Stimulated activated naive CD8-positive, alpha-beta T cell treated with anti-CD3 and anti-CD28 coated beads, Interleukin-15, Interleukin-2, amounts not matched to agents 100 U/mL and 50 U/mL, for 24 hours (primary cell): ENCODE measurements at regions not wholly inside any gene's neighbourhood (a gene's known extent, or its start where the extent isn't known, plus 50 kb on each side); places are given as distances from the start of the nearest gene placed in this dataset.
"Not testable (repeated sequence)": the region's sequence is repeated elsewhere in the genome, so short reads cannot be mapped to it uniquely, and the experiment has no call there.

ENCODE experiments used
- ATAC-seq: fragments of 150-1000 bp; cut with Tn5 transposase; one replicate; pipeline ENCODE4 v1.10.0; 2021
- DNase-seq: peaks from one replicate; pipeline ENCODE4 v3.0.0; 2021

- ATAC-seq (no peak), DNase-seq (no peak)
These were observed 175.8 kb downstream of the TLE3 start for GRCh38 chr15:69921626-69922619.

- DNase-seq (no peak), ATAC-seq (no peak)
These were observed 173.2 kb downstream of the TLE3 start for GRCh38 chr15:69924531-69924930.

- no peak for DNase-seq
- ATAC-seq = no peak
These were observed 171.7 kb downstream of the TLE3 start for GRCh38 chr15:69926006-69926405.

GRCh38 chr15:69926721-69927120, 171.0 kb downstream of the TLE3 start:
- DNase-seq = no peak
- ATAC-seq = no peak

GRCh38 chr15:69928890-69929289, 168.8 kb downstream of the TLE3 start:
- not testable (repeated sequence) for DNase-seq, ATAC-seq

DNA sequence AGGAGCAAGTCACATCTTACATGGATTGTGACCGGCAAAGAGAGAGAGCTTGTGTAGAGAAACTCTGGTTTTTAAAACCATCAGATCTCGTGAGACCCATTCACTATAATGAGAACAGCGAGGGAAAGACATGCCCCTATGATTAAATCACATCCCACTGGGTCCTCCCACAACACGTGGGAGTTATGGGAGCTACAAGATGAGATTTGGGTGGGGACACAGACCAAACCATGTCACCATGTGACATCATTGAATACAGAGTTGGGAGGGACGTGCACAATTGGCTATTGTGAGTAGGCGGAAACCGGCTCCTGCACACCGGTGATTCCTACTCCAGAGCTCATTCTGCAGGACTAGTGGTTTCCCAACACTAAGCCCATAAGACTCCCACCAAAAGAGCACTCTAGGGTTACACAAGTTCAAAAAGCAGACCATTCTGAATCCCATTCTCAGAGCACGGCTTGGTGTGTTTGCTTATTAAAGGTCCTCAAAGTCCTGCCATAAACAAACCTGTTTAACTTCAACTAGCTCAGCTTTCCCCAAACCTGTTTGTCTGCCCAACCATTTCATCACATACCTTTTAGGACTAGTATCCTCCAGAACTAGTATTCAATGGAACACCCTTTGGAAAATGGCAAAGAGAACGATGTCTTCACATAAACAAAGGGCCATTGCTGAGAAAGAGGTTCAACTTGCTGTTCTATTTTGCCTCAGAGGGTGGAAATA, 167.6 kb downstream of the TLE3 start:
- no peak for DNase-seq

DNA sequence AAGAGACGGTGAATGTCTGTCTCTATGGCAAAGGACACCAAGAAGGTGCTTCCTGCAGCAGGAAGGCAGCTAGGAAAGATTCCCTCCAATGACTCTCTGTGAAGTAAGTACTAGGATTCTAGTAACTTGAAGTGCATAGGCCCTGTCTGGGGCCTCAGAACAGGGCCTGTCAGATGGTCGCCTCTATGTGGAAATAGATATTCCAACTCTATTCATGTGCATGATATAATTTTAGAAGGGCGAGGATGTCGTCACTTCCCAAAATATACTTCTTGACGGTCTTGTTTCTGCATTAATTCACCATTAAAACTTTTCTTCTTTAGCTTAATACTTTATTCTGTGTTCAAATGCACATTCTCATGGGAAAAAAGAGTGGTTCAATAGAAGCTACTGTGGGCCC, 167.0 kb downstream of the TLE3 start:
- ATAC-seq = no peak
- no peak for DNase-seq

More for the DNA sequence above, 167.6 kb downstream of the TLE3 start:
- ATAC-seq = no peak

- ATAC-seq (no peak), DNase-seq (no peak)
These were observed 166.6 kb downstream of the TLE3 start for GRCh38 chr15:69931156-69931555.

DNA sequence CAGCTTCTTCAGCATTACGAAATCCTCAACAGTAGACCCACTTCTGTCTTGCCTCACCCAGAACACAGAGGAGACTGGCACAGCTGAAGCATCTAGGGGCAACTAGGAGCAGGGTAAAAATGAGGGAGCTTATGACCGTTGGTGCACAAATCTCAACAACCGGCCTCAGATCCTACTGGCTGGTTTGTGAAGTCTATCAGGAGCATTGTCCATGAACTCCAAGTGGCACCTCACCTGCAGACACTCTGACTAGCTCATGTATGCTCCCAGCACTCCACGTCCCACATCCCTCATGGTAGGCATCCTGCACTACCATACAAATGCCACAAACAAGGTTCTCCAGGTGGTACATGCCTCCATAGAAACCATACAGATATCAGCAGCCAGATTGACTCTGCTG, 163.1 kb downstream of the TLE3 start:
- no peak for ATAC-seq
- no peak for DNase-seq

GRCh38 chr15:69939513-69940440, 157.9 kb downstream of the TLE3 start:
- no peak for DNase-seq
- ATAC-seq = no peak

DNA sequence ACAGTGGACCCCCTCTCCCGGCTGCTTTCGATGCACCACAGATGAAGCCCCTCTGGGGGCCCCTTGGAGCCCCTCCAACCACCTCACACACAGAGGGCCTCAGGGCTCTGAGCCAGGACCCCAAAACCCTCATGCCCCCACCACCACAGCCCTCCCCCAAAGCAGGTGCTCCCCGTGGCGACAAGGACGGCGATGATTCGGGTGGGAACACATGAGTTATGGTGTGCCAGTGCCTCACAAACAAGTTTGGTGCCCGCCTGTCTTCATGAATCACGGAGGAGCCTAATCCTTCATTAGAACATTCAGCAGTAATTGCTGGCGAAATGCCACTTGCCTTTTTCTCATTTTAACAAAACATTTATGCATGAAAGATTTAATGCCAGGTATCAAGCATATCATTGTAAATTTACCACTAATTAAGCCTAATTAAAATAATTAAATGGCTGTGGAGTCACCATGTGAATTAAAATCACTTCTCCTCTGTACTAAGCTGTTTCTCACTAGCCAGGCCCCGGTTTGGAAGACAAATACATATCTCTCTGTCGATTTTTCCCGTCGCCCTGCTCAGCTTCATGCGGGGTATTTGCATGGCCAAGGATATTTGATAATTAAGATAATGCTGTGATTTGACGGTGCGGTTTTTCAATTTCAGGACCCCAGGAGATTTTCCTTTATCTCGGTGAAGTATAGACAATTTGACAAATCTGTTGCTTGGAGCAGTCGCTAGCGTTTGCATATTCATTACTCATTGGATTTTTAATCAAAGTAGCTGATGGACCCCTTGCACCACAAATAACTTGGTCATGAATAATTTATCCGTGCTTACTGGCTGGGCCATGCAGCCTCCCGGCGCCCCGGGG, 157.0 kb downstream of the TLE3 start:
- ATAC-seq (no peak), DNase-seq (no peak)

- no peak for DNase-seq
These were observed 156.5 kb downstream of the TLE3 start for GRCh38 chr15:69941301-69941605.

GRCh38 chr15:69941706-69942495, 155.8 kb downstream of the TLE3 start:
- DNase-seq = no peak
- no peak for ATAC-seq

More at GRCh38 chr15:69941301-69941605, 156.5 kb downstream of the TLE3 start:
- ATAC-seq = no peak

- ATAC-seq (no peak), DNase-seq (no peak)
These were observed 154.1 kb downstream of the TLE3 start for GRCh38 chr15:69943637-69944036.

- no peak for ATAC-seq
- DNase-seq = no peak
These were observed 152.0 kb downstream of the TLE3 start for GRCh38 chr15:69945729-69946128.

- DNase-seq (no peak), ATAC-seq (no peak)
These were observed 150.8 kb downstream of the TLE3 start for GRCh38 chr15:69946870-69947269.

DNA sequence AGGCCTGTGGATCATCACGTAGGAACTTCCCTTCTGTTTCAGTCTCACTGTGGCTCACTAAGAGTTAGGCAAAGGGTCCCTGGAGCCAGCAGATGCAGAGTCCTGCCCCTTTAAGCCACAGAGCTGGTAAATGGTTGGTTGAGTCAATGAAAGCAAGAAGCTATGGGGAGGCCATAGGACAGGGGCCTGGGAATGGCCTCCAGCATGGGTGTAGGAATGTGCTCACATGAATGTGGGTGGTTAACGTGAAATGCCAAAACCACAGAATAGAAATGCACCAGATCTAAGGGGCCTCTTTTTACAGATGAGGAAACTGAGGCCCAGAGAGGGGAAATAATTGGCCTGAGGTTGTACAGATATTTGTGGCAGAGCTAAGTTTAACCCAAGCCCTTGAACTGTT, 150.3 kb downstream of the TLE3 start:
- DNase-seq (no peak), ATAC-seq (no peak)

- DNase-seq = no peak
- no peak for ATAC-seq
These were observed 148.2 kb downstream of the TLE3 start for GRCh38 chr15:69949485-69949884.

DNA sequence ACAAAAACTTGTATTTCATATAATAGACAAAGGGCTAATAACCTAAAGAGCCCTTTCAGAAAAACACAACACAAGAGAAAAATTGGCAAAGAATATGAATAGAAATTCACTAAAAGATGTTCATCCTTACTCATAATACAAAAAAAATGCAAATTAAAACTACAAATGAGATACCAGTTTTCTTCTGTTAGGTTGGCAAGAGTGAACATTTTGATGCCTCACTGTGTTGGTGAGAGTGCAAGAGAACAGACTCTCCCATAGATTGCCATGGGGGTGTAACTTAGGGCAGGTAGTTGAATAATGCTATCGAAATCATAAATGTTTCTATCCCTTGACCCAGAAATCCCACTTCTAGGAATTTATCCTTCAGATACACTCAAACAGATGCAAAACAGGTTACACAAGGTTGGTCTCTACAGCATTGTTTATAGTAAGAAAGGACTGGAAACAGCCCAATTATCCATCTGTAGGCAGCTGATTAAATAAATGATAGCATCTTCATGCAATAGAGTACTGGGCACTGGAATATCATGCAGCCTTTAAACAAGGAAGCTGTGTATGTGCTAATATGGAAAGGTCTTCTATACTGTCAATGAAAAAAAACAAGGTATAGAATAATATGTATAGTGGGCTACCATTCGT, 146.3 kb downstream of the TLE3 start:
- ATAC-seq = no peak
- DNase-seq = no peak
